WTC11 (cell line): ENCODE measurements at regions not wholly inside any gene's neighbourhood (a gene's known extent, or its start where the extent isn't known, plus 50 kb on each side); places are given as distances from the start of the nearest gene placed in this dataset.

Experiments
- CTCF ChIP-seq: fragments of 200-600 bp; IDR thresholded peaks from 2 replicates; pipeline ENCODE4 v1.8.0; 2022; ENCODE audit warnings: antibody characterized with exemption
- ETV6 ChIP-seq: sonication (generic); formaldehyde crosslinking; IDR thresholded peaks from 2 replicates; pipeline ENCODE4 v1.8.1; 2022; ENCODE audit warnings: mild to moderate bottlenecking, missing genetic modification reagents
- NR1H2 ChIP-seq: sonication (generic); formaldehyde crosslinking; IDR thresholded peaks from 2 replicates; pipeline ENCODE4 v1.9.0; 2021; ENCODE audit warnings: mild to moderate bottlenecking, moderate library complexity, missing genetic modification reagents
- STAT6 ChIP-seq: sonication (generic); formaldehyde crosslinking; conservative IDR thresholded peaks from 2 replicates; pipeline ENCODE4 v1.8.1; 2023; ENCODE audit warnings: mild to moderate bottlenecking, low read depth, missing genetic modification reagents, moderate library complexity
- TEAD1 ChIP-seq: sonication (generic); formaldehyde crosslinking; IDR thresholded peaks from 2 replicates; pipeline ENCODE4 v1.8.0; 2022; ENCODE audit warnings: mild to moderate bottlenecking, missing genetic modification reagents
- TP53 ChIP-seq: sonication (generic); formaldehyde crosslinking; IDR thresholded peaks from 2 replicates; pipeline ENCODE4 v1.8.1; 2023; ENCODE audit warnings: mild to moderate bottlenecking, missing genetic modification reagents
- ZNF317 ChIP-seq: sonication (generic); formaldehyde crosslinking; IDR thresholded peaks from 2 replicates; pipeline ENCODE4 v1.8.1; 2023; ENCODE audit warnings: low read depth, mild to moderate bottlenecking, moderate library complexity, missing genetic modification reagents, borderline replicate concordance
- TF ChIP-seq, protein P1 (sequence below): fragments of 250-450 bp; sonication (Bioruptor Pico); IDR thresholded peaks from 2 replicates; pipeline ENCODE4 v1.9.0; 2021; ENCODE audit warnings: mild to moderate bottlenecking

DNA sequence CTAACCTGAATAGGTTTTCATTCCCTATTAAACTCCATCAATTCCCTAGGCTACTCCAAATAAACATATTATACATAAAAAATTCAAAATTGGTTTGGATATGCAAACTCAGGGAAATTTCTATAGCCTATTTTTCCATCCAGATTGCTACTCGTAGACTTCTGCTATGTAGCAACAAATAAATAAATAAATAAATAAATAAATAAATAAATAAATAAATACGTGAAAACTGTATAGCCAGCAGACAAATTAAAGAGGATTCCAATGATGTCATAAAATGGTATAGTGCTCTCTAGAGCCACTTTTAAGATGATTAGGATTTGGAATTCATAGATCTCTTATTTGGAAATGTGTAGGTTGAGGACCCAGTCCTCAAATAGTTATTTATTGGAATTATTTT lies 1193.2 kb upstream of the NUDT12 start:
- TF ChIP-seq TP53 (CRISPR knock-in tag) (no peak), ZNF317 (CRISPR knock-in tag) (no peak), TEAD1 (CRISPR knock-in tag) (no peak), ETV6 (no peak), CTCF (no peak), STAT6 (CRISPR knock-in tag) (no peak), NR1H2 (no peak)
- TF ChIP-seq, protein P1, sequence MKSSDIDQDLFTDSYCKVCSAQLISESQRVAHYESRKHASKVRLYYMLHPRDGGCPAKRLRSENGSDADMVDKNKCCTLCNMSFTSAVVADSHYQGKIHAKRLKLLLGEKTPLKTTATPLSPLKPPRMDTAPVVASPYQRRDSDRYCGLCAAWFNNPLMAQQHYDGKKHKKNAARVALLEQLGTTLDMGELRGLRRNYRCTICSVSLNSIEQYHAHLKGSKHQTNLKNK (CRISPR knock-in tag): no peak
